ENCODE measurements at regions not wholly inside any gene's neighbourhood (a gene's known extent, or its start where the extent isn't known, plus 50 kb on each side); places are given as distances from the start of the nearest gene placed in this dataset.

- ATAC-seq (no peak), DNase-seq (no peak)
- intact Hi-C loops (cut with micrococcal nuclease), result no loop called here
Measured at GRCh38 chr4:24745172-24745895, 50.0 kb upstream of the SOD3 start.
